ENCODE measurements at regions not wholly inside any gene's neighbourhood (a gene's known extent, or its start where the extent isn't known, plus 50 kb on each side); places are given as distances from the start of the nearest gene placed in this dataset.

GRCh38 chr1:91120936-91121335 is 99.1 kb upstream of the ZNF644 start:
- DNase-seq: no peak
- Histone ChIP-seq H3K27me3 (no peaks in the 10 kb centered on the region), H3K9me3 (no peaks in the 10 kb centered on the region), H3K4me1 (peaks cover 0 to 10% (median 4%) of the 10 kb centered on the region in 4 donors), H3K4me3 (no peak overlapping the region), H3K36me3 (no peaks in the 10 kb centered on the region), H3K27ac (no peak overlapping the region)
- WGBS, 2 donors: 49 to 59% methylated on average over 1 of the region's 1 CpG
- TF ChIP-seq, protein P1, sequence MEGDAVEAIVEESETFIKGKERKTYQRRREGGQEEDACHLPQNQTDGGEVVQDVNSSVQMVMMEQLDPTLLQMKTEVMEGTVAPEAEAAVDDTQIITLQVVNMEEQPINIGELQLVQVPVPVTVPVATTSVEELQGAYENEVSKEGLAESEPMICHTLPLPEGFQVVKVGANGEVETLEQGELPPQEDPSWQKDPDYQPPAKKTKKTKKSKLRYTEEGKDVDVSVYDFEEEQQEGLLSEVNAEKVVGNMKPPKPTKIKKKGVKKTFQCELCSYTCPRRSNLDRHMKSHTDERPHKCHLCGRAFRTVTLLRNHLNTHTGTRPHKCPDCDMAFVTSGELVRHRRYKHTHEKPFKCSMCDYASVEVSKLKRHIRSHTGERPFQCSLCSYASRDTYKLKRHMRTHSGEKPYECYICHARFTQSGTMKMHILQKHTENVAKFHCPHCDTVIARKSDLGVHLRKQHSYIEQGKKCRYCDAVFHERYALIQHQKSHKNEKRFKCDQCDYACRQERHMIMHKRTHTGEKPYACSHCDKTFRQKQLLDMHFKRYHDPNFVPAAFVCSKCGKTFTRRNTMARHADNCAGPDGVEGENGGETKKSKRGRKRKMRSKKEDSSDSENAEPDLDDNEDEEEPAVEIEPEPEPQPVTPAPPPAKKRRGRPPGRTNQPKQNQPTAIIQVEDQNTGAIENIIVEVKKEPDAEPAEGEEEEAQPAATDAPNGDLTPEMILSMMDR (IDR thresholded peaks at IDR 0.05): no peak
- TF ChIP-seq EP300 (IDR thresholded peaks at IDR 0.05): no peak
- no peak for TF ChIP-seq POLR2A (IDR thresholded peaks at IDR 0.05)
- no peak for TF ChIP-seq POLR2AphosphoS5 (IDR thresholded peaks at IDR 0.05)
- intact Hi-C loops (cut with DNase I): no loop called here

DNA sequence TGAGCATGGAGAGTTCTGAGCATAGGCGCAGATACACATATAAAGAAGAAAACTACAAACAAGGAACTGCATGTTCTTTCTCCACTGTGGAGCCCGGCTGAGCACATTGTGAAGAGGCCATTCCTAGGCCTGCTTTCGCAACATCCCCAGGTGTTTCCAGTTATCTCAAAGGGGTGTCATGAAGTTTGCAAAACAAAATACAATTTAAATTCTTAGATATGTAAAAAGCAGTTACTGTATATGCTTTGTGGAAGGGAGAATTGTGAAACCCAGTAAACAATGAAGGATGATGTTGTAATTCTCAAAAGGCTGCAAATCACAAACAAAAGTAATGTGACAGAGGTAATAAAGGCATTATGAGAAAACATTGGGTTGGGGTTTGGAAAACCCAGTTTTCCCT is 98.6 kb upstream of the ZNF644 start:
- TF ChIP-seq EP300 (IDR thresholded peaks at IDR 0.05): no peak
- TF ChIP-seq POLR2AphosphoS5 (IDR thresholded peaks at IDR 0.05): no peak
- no peak for TF ChIP-seq POLR2A (IDR thresholded peaks at IDR 0.05)
- TF ChIP-seq, protein P1 (IDR thresholded peaks at IDR 0.05): no peak
- Histone ChIP-seq H3K9me3 (no peaks in the 10 kb centered on the region), H3K4me3 (no peak overlapping the region), H3K36me3 (no peaks in the 10 kb centered on the region), H3K27me3 (no peaks in the 10 kb centered on the region), H3K27ac (no peak overlapping the region), H3K4me1 (peaks cover 0 to 10% (median 4%) of the 10 kb centered on the region in 4 donors)
- WGBS, 2 donors: 69 to 71% methylated on average over 3 of the region's 3 CpGs
- intact Hi-C loops (cut with DNase I): no loop called here
- no peak for DNase-seq

GRCh38 chr1:91104712-91105111 is 82.9 kb upstream of the ZNF644 start:
- Histone ChIP-seq H3K27ac (no peak overlapping the region), H3K36me3 (no peaks in the 10 kb centered on the region), H3K27me3 (no peaks in the 10 kb centered on the region), H3K9me3 (no peaks in the 10 kb centered on the region), H3K4me1 (no peaks in the 10 kb centered on the region), H3K4me3 (no peak overlapping the region)
- intact Hi-C loops (cut with DNase I): no loop called here
- DNase-seq: no peak
- TF ChIP-seq, protein P1 (IDR thresholded peaks at IDR 0.05): no peak
- TF ChIP-seq POLR2A (IDR thresholded peaks at IDR 0.05) (no peak), EP300 (IDR thresholded peaks at IDR 0.05) (no peak)

- intact Hi-C loops (cut with DNase I): no loop called here
- TF ChIP-seq POLR2AphosphoS5 (IDR thresholded peaks at IDR 0.05): no peak
- TF ChIP-seq POLR2A (IDR thresholded peaks at IDR 0.05): no peak
- TF ChIP-seq EP300 (IDR thresholded peaks at IDR 0.05): no peak
- TF ChIP-seq, protein P1 (IDR thresholded peaks at IDR 0.05): no peak
- no peak overlapping the region for H3K4me3 ChIP-seq
- no peak overlapping the region for H3K27ac ChIP-seq
- H3K9me3 ChIP-seq: no peaks in the 10 kb centered on the region
- no peaks in the 10 kb centered on the region for H3K27me3 ChIP-seq
- no peak for DNase-seq
- H3K4me1 ChIP-seq: no peaks in the 10 kb centered on the region
- WGBS, 2 donors: 80 to 86% methylated on average over 5 of the region's 5 CpGs
- H3K36me3 ChIP-seq: no peaks in the 10 kb centered on the region
These were observed 79.5 kb upstream of the ZNF644 start for GRCh38 chr1:91101328-91101727.
